Loucy (cell line): ENCODE measurements at regions not wholly inside any gene's neighbourhood (a gene's known extent, or its start where the extent isn't known, plus 50 kb on each side); places are given as distances from the start of the nearest gene placed in this dataset.

Source experiments
- H2AFZ ChIP-seq: fragments of 200-600 bp; sonication (generic); 2 replicates; pipeline ENCODE4 v1.6.0; 2016; ENCODE audit warnings: antibody characterized with exemption, mild to moderate bottlenecking, low read length, moderate library complexity
- H3F3A ChIP-seq: fragments of 200-600 bp; 2 replicates; pipeline ENCODE4 v1.6.0; 2016; ENCODE audit warnings: antibody characterized with exemption, low read depth, mild to moderate bottlenecking
- H3K27me3 ChIP-seq: fragments of 200-600 bp; sonication (generic); 2 replicates; pipeline ENCODE4 v1.6.1; 2014; ENCODE audit warnings: low read length, mild to moderate bottlenecking; ENCODE audit not compliant: insufficient read depth, poor library complexity, severe bottlenecking
- H3K36me3 ChIP-seq: fragments of 200-600 bp; sonication (generic); 2 replicates; pipeline ENCODE4 v1.6.1; 2016; ENCODE audit warnings: low read length; ENCODE audit not compliant: insufficient read depth
- H3K4me1 ChIP-seq: fragments of 200-600 bp; sonication (generic); 2 replicates; pipeline ENCODE4 v1.5.1; 2014; ENCODE audit warnings: low read length, mild to moderate bottlenecking; ENCODE audit not compliant: insufficient read depth, poor library complexity, severe bottlenecking
- H3K4me2 ChIP-seq: fragments of 200-600 bp; sonication (generic); 2 replicates; pipeline ENCODE4 v1.6.0; 2014; ENCODE audit warnings: antibody characterized with exemption, low read length, low read depth, mild to moderate bottlenecking; ENCODE audit not compliant: poor library complexity, severe bottlenecking
- H3K4me3 ChIP-seq: fragments of 200-600 bp; sonication (generic); 2 replicates; pipeline ENCODE4 v1.5.1; 2014; ENCODE audit warnings: low read length, mild to moderate bottlenecking, mixed read lengths; ENCODE audit not compliant: poor library complexity, severe bottlenecking
- H3K79me2 ChIP-seq: fragments of 200-600 bp; sonication (generic); 2 replicates; pipeline ENCODE4 v1.6.1; 2014; ENCODE audit warnings: low read length; ENCODE audit not compliant: insufficient read depth
- H3K9ac ChIP-seq: fragments of 200-600 bp; sonication (generic); 2 replicates; pipeline ENCODE4 v1.6.0; 2014; ENCODE audit warnings: mild to moderate bottlenecking, low read depth, low read length, moderate library complexity; ENCODE audit not compliant: poor library complexity, severe bottlenecking
- H3K9me2 ChIP-seq: fragments of 200-600 bp; sonication (generic); replicated peaks from 2 replicates; pipeline ENCODE4 v1.6.1; 2016; ENCODE audit warnings: low read depth, low read length, mixed read lengths
- H3K9me3 ChIP-seq: fragments of 200-600 bp; sonication (generic); 2 replicates; pipeline ENCODE4 v1.6.1; 2014; ENCODE audit warnings: mild to moderate bottlenecking, antibody characterized with exemption, low read length, low read depth; ENCODE audit not compliant: insufficient read depth
- H4K20me1 ChIP-seq: fragments of 200-600 bp; sonication (generic); 2 replicates; pipeline ENCODE4 v1.6.0; 2014; ENCODE audit warnings: antibody characterized with exemption, low read length, mild to moderate bottlenecking; ENCODE audit not compliant: insufficient read depth, poor library complexity, severe bottlenecking
- CTCF ChIP-seq: fragments of 200-600 bp; sonication (generic); conservative IDR thresholded peaks from 2 replicates; pipeline ENCODE4 v1.5.1; 2014; ENCODE audit warnings: mild to moderate bottlenecking, antibody characterized with exemption, low read length
- EZH2phosphoT487 ChIP-seq: fragments of 200-600 bp; IDR thresholded peaks from 2 replicates; pipeline ENCODE4 v1.6.1; 2018; ENCODE audit warnings: antibody characterized with exemption, mild to moderate bottlenecking, moderate library complexity, borderline replicate concordance

DNA sequence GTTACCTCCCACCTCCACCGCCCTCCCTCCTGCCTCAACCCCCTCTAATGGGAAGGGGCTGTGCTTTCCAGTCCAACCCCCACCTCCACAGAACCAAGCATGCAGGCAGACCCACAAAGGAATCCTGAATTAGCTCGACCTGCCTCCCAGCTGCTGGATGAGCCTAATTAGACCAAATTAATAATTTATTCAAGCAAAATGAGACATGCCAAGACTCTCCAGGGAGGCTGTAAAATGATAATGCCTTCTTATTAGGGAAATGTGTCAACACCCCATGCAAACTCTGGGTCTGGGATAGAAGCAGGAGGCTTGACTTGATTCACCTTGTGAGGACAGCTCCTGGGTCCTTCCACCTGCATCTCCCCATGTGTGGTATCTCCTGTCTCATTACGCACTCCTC lies 59.4 kb upstream of the HMGXB4 start:
- H3K27me3 ChIP-seq, result no peaks in the 10 kb centered on the region
- no peak overlapping the region for H3K4me3 ChIP-seq
- H3K4me2 ChIP-seq, result no peak overlapping the region
- no peaks in the 10 kb centered on the region for H3K36me3 ChIP-seq
- H3K79me2 ChIP-seq, result no peaks in the 10 kb centered on the region
- H3K9me2 ChIP-seq, result no peaks in the 10 kb centered on the region
- no peak overlapping the region for H3K9ac ChIP-seq
- H2AFZ ChIP-seq, result no peak overlapping the region
- H4K20me1 ChIP-seq, result no peaks in the 10 kb centered on the region
- TF ChIP-seq CTCF, result no peak
- no peak for TF ChIP-seq EZH2phosphoT487
- no peaks in the 10 kb centered on the region for H3K9me3 ChIP-seq
- no peaks in the 10 kb centered on the region for H3K4me1 ChIP-seq
- no peaks in the 10 kb centered on the region for H3F3A ChIP-seq

DNA sequence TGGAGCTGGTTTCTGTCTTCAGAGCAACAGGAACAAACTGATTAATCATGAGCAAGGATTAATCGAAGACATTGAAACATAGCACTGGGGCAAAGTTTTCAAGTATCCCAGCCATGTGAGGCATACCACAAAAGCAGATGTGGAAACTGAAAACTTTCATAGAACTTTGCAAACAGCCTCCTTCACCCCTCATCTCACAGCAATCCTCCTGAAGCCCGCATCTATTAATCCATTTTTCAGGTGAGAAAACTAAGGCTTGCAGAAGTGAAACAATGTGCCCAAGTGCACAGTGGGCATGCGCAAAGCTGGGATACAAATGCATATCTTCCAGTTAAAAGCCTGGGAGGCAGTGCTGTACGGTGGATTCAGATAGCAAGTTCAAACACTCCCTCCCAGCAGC lies 58.6 kb upstream of the HMGXB4 start:
- Histone ChIP-seq H3K9me2 (no peaks in the 10 kb centered on the region), H3K79me2 (no peaks in the 10 kb centered on the region)
- TF ChIP-seq CTCF (no peak), EZH2phosphoT487 (no peak)

GRCh38 chr22:35202376-35202775 lies 54.9 kb upstream of the HMGXB4 start:
- Histone ChIP-seq H3K79me2 (no peaks in the 10 kb centered on the region), H3F3A (no peaks in the 10 kb centered on the region), H3K9ac (no peak overlapping the region), H3K4me2 (no peak overlapping the region), H4K20me1 (no peaks in the 10 kb centered on the region), H3K27me3 (no peaks in the 10 kb centered on the region), H3K9me2 (no peaks in the 10 kb centered on the region), H3K36me3 (no peaks in the 10 kb centered on the region), H2AFZ (no peak overlapping the region), H3K4me3 (no peak overlapping the region), H3K4me1 (no peaks in the 10 kb centered on the region), H3K9me3 (no peaks in the 10 kb centered on the region)
- no peak for TF ChIP-seq EZH2phosphoT487
- no peak for TF ChIP-seq CTCF

More for the DNA sequence above, 58.6 kb upstream of the HMGXB4 start:
- Histone ChIP-seq H3K9me3 (no peaks in the 10 kb centered on the region), H2AFZ (no peak overlapping the region), H3K4me1 (no peaks in the 10 kb centered on the region), H3K27me3 (no peaks in the 10 kb centered on the region), H3F3A (no peaks in the 10 kb centered on the region), H3K9ac (no peak overlapping the region), H3K4me2 (no peak overlapping the region), H3K4me3 (no peak overlapping the region), H3K36me3 (no peaks in the 10 kb centered on the region), H4K20me1 (no peaks in the 10 kb centered on the region)
